Tibial nerve (tissue), 4 donors: ENCODE measurements at regions not wholly inside any gene's neighbourhood (a gene's known extent, or its start where the extent isn't known, plus 50 kb on each side); places are given as distances from the start of the nearest gene placed in this dataset.

Experiments used
- DNase-seq, 2 donors: peaks; one replicate each; pipeline ENCODE4 v3.0.0-alpha.2; 2019; ENCODE audit warnings: low spot score in 2 of 2
- H3K27ac ChIP-seq, 4 donors: fragments of 200-600 bp; sonication (generic) in 3 of 4; one replicate each; pipeline ENCODE4 v1.5.1; 2017 to 2019; ENCODE audit warnings: mild to moderate bottlenecking in 1 of 4
- H3K27me3 ChIP-seq, 2 donors: fragments of 200-600 bp; sonication (generic) in 1 of 2; one replicate each; pipeline versions ENCODE4 v1.5.1 to v1.6.0; 2017 to 2019
- H3K36me3 ChIP-seq, 3 donors: fragments of 200-600 bp; sonication (generic); one replicate each; pipeline ENCODE4 v1.5.1; 2018 to 2019
- H3K4me1 ChIP-seq, 4 donors: fragments of 200-600 bp; sonication (generic) in 3 of 4; one replicate each; pipeline ENCODE4 v1.5.1; 2017 to 2019
- H3K4me3 ChIP-seq, 4 donors: fragments of 200-600 bp; sonication (generic) in 3 of 4; one replicate each; pipeline ENCODE4 v1.5.1; 2017 to 2019; ENCODE audit warnings: mild to moderate bottlenecking in 1 of 4, moderate library complexity in 1 of 4
- H3K9me3 ChIP-seq, 4 donors: fragments of 200-600 bp; sonication (generic) in 3 of 4; one replicate each; pipeline ENCODE4 v1.5.1; 2017 to 2019
- EP300 ChIP-seq, 2 donors: sonication (generic); formaldehyde crosslinking; IDR thresholded peaks; one replicate each; pipeline ENCODE4 v1.6.1; 2017; ENCODE audit warnings: antibody characterized with exemption in 2 of 2, mild to moderate bottlenecking in 1 of 2
- POLR2A ChIP-seq, 2 donors: fragments of 450-650 bp; IDR thresholded peaks; one replicate each; pipeline ENCODE4 v1.6.1; 2017; ENCODE audit warnings: antibody characterized with exemption in 2 of 2, mild to moderate bottlenecking in 2 of 2, moderate library complexity in 2 of 2
- WGBS, 2 donors: methylation state at CpG; one replicate each; pipeline ENCODE4 v1.1.5; 2018; 5-methylcytosine and 5-hydroxymethylcytosine counted together
- TF ChIP-seq, protein P1 (sequence below), 5 experiments: fragments of 200-600 bp in 3 of 5; fragments of 450-650 bp in 2 of 5; sonication (generic) in 3 of 5; IDR thresholded peaks; one replicate each; pipeline ENCODE4 v1.5.1; 2016 to 2019; ENCODE audit warnings: antibody characterized with exemption in 5 of 5, mild to moderate bottlenecking in 3 of 5, moderate library complexity in 2 of 5

GRCh38 chr5:20654746-20655145 lies 666.7 kb upstream of the CDH18 start:
- WGBS, 2 donors = 48 to 51% methylated on average over 2 of the region's 2 CpGs
- Histone ChIP-seq H3K4me1 (no peaks in the 10 kb centered on the region), H3K36me3 (no peaks in the 10 kb centered on the region), H3K27ac (no peak overlapping the region), H3K9me3 (peaks cover 0 to 5% (median 0%) of the 10 kb centered on the region in 4 donors), H3K4me3 (no peak overlapping the region), H3K27me3 (no peaks in the 10 kb centered on the region)
- DNase-seq = no peak
- TF ChIP-seq, protein P1, sequence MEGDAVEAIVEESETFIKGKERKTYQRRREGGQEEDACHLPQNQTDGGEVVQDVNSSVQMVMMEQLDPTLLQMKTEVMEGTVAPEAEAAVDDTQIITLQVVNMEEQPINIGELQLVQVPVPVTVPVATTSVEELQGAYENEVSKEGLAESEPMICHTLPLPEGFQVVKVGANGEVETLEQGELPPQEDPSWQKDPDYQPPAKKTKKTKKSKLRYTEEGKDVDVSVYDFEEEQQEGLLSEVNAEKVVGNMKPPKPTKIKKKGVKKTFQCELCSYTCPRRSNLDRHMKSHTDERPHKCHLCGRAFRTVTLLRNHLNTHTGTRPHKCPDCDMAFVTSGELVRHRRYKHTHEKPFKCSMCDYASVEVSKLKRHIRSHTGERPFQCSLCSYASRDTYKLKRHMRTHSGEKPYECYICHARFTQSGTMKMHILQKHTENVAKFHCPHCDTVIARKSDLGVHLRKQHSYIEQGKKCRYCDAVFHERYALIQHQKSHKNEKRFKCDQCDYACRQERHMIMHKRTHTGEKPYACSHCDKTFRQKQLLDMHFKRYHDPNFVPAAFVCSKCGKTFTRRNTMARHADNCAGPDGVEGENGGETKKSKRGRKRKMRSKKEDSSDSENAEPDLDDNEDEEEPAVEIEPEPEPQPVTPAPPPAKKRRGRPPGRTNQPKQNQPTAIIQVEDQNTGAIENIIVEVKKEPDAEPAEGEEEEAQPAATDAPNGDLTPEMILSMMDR (IDR thresholded peaks at IDR 0.05) = no peak
- TF ChIP-seq POLR2A (IDR thresholded peaks at IDR 0.05) = no peak
- no peak for TF ChIP-seq EP300 (IDR thresholded peaks at IDR 0.05)

DNA sequence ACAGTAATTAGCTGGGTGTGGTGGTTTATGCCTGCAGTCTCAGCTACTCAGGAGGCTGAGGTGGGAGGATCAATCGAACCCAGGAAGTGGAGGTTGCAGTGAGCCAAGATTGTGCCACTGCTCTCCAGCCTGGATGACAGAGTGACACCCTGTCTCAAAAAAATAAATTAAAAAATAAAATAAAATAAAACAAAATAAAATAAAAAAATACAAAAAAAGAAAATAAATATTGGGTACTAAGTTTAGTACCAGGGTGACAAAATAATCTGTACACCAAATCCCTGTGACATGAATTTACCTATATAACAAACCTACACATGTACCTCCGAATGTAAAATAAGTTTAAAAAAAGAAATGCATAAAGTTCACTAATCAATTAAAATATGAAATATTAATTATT lies 666.0 kb upstream of the CDH18 start:
- 83 to 89% methylated on average over 2 of the region's 2 CpGs for WGBS, 2 donors
- H3K4me3 ChIP-seq = no peak overlapping the region
- no peak for TF ChIP-seq EP300 (IDR thresholded peaks at IDR 0.05)
- TF ChIP-seq POLR2A (IDR thresholded peaks at IDR 0.05) = no peak
- TF ChIP-seq, protein P1 (IDR thresholded peaks at IDR 0.05) = no peak
- no peaks in the 10 kb centered on the region for H3K4me1 ChIP-seq
- peaks cover 0 to 5% (median 0%) of the 10 kb centered on the region in 4 donors for H3K9me3 ChIP-seq
- no peak for DNase-seq
- H3K36me3 ChIP-seq = no peaks in the 10 kb centered on the region
- no peak overlapping the region for H3K27ac ChIP-seq
- no peaks in the 10 kb centered on the region for H3K27me3 ChIP-seq

DNA sequence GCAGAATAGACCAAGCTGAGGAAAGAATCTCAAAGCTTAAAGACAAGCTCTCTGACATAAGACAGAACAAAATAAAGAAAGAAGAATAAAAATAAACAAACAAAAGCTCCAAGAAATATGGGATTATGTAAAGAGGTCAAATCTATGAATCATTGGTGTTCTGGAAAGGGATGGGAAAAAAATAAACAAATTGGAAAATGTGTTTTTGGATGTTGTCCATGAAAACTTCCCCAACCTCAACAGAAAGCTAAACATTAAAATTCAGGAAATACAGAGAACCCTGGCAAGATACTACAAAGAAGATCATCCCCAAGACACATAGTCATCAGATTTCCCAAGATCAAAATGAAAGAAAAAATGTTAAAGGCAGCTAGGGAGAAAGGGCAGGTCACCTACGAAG lies 662.0 kb upstream of the CDH18 start:
- WGBS, 2 donors = 51 to 64% methylated on average over 1 of the region's 1 CpG
- DNase-seq = no peak
- Histone ChIP-seq H3K27ac (no peak overlapping the region), H3K36me3 (no peaks in the 10 kb centered on the region), H3K27me3 (no peaks in the 10 kb centered on the region), H3K9me3 (peaks cover 0 to 5% (median 0%) of the 10 kb centered on the region in 4 donors), H3K4me3 (no peak overlapping the region), H3K4me1 (no peaks in the 10 kb centered on the region)
- no peak for TF ChIP-seq POLR2A (IDR thresholded peaks at IDR 0.05)
- TF ChIP-seq EP300 (IDR thresholded peaks at IDR 0.05) = no peak
- TF ChIP-seq, protein P1 (IDR thresholded peaks at IDR 0.05) = no peak

GRCh38 chr5:20648981-20649380 lies 661.0 kb upstream of the CDH18 start:
- no peaks in the 10 kb centered on the region for H3K27me3 ChIP-seq
- no peak overlapping the region for H3K27ac ChIP-seq
- no peak for DNase-seq
- TF ChIP-seq, protein P1 (IDR thresholded peaks at IDR 0.05) = no peak
- TF ChIP-seq POLR2A (IDR thresholded peaks at IDR 0.05) (no peak), EP300 (IDR thresholded peaks at IDR 0.05) (no peak)
- no peak overlapping the region for H3K4me3 ChIP-seq
- no peaks in the 10 kb centered on the region for H3K36me3 ChIP-seq
- no peaks in the 10 kb centered on the region for H3K4me1 ChIP-seq
- H3K9me3 ChIP-seq = peaks cover 0 to 5% (median 0%) of the 10 kb centered on the region in 4 donors

DNA sequence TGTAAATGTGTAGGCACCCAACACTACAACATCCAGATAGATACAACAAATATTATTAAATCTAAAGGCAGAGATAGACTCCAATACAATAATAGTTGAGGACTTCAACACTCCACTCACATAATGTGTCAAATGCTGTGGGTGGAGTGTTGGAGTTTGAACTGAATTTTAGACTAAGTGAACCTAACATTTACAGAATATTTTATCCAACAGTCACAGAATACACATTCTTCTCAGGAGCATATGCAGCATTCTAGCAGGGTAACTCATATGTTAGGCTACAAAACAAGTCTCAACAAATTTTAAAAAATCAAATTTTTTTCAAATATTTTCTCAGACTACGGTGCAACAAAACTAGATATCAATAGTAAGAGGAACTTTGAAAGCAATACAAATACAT lies 648.7 kb upstream of the CDH18 start:
- Histone ChIP-seq H3K36me3 (no peaks in the 10 kb centered on the region), H3K4me1 (no peaks in the 10 kb centered on the region), H3K27ac (no peak overlapping the region), H3K4me3 (no peak overlapping the region), H3K27me3 (no peaks in the 10 kb centered on the region), H3K9me3 (no peaks in the 10 kb centered on the region)
- no peak for DNase-seq
- TF ChIP-seq EP300 (IDR thresholded peaks at IDR 0.05) = no peak
- WGBS, 2 donors = 31 to 55% methylated on average over 1 of the region's 1 CpG

- Histone ChIP-seq H3K27me3 (no peaks in the 10 kb centered on the region), H3K9me3 (peaks cover 0 to 2% (median 0%) of the 10 kb centered on the region in 4 donors), H3K4me1 (no peaks in the 10 kb centered on the region), H3K4me3 (no peak overlapping the region), H3K27ac (no peak overlapping the region), H3K36me3 (no peaks in the 10 kb centered on the region)
- no peak for DNase-seq
- 83 to 85% methylated on average over 3 of the region's 3 CpGs for WGBS, 2 donors
- TF ChIP-seq, protein P1 (IDR thresholded peaks at IDR 0.05) = no peak
- TF ChIP-seq EP300 (IDR thresholded peaks at IDR 0.05) (no peak), POLR2A (IDR thresholded peaks at IDR 0.05) (no peak)
Measured at GRCh38 chr5:20619591-20619990, 631.6 kb upstream of the CDH18 start.
